GM18907 (cell line): ENCODE measurements at regions not wholly inside any gene's neighbourhood (a gene's known extent, or its start where the extent isn't known, plus 50 kb on each side); places are given as distances from the start of the nearest gene placed in this dataset.
"Not testable (repeated sequence)": the region's sequence is repeated elsewhere in the genome, so short reads cannot be mapped to it uniquely, and the experiment has no call there.

Source experiments
- ATAC-seq: cut with Tn5 transposase; IDR thresholded peaks from one replicate; pipeline ENCODE4 v1.9.1; 2021; ENCODE audit warnings: mild to moderate bottlenecking, moderate library complexity; ENCODE audit not compliant: unreplicated experiment

DNA sequence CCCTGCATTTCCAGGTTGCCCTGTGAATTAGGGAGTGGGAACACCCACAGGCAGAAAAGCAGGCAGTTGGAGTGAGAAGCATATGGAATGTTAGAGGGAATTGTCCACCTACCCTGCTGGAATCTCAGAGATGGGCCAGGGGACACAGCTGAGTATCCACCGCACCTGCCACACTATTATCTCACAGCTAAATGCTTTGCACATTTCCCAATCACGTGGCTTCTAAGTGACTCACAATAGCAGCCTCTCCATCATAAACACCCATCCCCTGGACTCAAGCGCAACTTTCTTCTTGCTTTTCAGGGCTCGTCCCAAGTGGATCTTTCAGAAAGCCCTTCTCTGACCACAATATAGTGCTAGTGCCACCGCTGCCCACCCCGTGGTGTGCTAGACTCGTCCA lies 389.0 kb upstream of the LMCD1 start:
- no peak for ATAC-seq

DNA sequence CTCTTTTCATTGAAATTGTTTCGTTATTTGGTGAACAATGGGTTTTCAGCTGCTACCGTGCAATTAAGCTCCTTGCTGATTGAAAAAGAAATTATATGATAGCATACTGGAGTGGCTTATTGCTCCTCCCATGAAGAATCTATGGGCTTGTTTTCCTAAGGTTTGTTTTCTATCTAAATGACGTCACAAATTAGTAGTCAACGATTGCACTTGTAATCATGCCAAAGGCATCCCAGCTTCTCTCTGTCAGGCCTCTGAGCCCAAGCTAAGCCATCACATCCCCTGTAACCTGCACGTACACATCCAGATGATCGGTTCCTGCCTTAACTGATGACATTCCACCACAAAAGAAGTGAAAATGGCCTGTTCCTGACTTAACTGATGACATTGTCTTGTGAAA lies 388.0 kb upstream of the LMCD1 start:
- ATAC-seq: no peak

DNA sequence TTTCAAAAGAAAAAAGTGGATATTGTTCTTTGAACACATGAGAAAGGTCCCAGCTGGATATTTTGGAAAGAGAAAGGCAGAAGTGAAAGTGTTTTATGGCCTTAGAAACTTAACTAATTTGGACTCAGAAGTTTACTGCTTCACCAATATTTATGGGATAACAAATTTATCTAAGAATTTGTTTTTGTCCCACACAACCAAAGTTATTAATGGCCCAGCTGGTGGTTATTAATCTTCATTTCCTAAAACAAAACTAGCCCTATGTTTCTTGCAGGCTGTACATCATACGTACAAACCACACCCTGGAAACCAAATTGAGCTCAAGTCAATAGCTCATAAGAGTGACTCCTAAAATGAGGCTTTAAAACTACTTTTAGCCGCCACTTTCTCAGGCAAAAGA lies 372.9 kb upstream of the LMCD1 start:
- no peak for ATAC-seq

DNA sequence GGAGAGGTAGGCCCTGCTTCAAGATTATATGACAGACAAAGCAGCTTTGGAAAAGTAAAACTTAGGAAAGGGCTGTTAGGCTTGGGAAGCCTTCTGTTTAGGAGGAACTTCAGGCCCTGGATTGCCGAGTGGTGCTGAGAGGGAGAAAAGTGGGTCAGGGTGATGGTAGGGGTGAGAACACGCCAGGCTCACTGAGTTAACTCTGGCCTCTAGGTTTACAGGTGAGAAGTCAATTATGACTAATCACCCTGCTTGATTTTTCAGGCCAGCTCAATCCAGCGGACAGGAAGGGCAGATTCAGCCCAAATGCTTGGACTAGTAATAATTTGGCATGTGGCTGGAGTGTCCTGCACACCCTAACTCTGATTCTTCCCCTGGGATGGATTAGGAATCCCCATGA lies 365.1 kb upstream of the LMCD1 start:
- no peak for ATAC-seq

DNA sequence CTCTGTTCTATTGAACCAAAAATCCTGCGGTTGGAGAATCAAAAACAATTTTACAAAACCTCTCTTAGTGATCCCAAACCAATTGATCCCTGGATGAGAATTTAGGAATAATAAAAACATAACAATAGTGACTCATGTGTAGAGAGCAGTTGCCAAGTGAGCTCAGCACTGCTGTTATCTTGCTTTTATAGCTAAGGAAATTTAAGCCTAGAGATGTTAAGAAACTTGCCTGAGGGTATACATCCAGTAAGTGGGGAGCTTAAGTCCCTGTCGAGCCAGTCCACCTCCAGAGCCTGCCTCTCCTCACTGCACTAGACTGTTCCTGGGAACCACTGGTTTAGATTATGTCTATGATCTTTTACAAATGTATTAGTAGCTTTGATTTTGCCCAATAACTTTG lies 358.4 kb upstream of the LMCD1 start:
- no peak for ATAC-seq

DNA sequence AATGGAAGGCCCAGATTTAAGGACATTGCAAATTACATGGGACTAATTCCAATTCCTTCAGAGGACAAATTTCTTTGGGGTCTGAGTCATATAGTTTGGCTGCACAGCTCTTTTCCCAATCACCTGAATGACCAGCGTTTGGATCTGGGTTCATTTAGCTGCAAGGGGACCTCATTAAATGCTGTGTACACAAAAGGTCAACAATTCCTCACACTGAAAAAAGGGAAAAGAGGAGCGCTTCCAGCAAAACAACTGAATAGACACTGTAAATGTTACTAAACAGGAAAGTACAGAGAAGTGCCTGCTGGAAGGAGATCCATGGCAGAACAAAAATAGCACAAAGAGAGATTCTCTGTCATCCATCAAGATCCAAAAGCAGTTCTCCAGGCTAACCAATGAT lies 356.0 kb upstream of the LMCD1 start:
- ATAC-seq: no peak

DNA sequence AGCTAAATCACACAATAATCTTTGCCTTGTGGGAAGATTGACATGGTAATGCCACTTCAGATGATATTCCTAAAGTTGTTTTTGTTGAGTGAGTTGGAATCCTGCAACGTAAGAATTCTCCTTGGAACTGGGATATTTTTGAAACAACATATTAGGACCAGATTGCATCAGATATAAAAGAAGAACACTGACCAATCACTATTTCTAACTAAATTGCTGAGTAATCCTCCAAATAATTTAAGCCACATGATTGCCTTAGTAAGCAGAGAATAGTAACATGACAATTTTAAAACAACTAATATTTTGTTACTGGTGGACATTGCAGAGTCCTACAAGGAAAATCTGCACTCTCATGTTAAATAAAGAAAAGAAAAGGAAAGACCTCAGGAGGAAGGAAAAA lies 353.9 kb upstream of the LMCD1 start:
- ATAC-seq: no peak

DNA sequence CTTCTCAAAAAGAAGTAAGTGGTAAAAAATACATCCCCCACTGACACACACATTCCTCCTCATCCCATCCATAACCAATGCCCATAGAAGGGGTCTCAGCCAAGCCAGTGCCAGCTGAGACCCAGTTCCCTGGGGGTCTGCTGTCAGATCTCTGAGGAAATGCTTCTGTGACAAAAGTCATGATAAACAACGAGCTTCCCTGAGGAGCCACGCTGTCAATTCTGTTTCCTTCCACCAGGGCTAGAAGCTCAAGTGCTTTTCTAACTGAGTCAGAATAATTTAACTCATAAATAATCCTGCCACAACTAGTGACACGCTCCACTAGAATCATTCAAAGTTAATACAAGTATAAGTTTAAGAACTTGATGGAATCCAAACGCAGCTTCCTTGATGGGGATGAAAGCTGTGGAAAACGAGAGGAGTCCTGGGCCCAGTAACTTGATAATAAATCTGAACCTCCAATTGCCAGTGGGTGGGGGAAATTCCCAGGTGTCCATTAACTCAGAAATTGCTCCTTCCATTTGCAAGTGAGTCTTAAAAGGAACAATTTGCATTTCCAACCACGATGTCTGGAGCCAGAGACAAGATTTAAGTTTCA lies 348.7 kb upstream of the LMCD1 start:
- ATAC-seq: no peak

DNA sequence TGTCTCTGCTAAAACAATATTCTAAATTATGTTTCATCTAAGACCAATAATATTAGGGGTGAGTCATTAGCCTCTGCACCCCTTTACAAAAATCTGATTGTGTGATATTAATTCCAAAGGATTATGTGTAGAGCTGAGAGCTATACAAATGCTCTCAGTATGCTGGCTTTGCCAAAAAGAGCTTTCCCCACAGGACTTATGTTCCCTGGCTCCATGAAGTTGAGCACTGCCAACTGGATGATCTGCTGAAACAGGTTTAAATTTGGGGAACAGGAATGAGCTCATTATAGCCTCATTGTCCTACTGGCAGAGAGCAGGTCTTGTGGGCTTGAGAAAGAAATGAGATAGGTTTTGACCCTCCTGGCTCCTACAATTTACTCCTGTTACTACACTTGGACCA lies 347.8 kb upstream of the LMCD1 start:
- ATAC-seq: no peak

DNA sequence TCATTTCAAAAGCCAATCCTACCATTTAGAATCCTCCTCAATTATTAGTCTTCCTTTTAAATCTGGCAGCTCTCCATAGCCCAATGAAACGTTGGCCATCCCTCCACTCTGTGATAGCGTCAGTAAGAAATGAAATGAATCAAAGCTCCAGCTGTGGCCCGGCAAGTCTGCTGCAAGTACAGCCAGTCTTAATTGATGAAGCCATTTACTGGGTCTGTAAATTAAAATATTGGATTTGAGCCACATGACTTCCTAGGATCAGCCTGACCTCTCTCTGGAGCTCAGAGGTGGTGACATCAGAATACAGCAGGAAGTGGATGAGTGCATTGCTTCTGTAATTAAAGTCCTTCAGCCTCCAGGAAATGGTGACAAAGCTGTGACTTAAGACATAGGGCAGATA lies 347.0 kb upstream of the LMCD1 start:
- no peak for ATAC-seq

DNA sequence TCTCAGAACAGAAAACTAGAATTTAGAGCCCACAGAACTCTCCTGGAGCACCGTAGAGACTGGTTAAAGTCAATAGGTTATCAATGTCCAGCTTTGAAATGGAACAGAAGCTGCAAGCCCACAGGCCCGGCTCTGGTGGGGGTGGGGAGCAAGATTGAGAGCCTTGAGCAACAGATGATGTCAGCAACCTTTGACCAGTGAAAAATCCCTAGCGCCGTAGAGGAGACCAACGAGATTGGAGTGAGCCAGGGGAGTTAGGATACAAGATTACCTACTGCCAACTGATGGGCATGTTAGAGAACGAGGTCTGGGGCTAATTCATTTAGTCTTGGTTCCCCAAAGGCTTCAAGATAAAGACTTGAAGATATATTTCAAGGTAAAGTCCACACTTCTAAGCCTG lies 345.5 kb upstream of the LMCD1 start:
- no peak for ATAC-seq

DNA sequence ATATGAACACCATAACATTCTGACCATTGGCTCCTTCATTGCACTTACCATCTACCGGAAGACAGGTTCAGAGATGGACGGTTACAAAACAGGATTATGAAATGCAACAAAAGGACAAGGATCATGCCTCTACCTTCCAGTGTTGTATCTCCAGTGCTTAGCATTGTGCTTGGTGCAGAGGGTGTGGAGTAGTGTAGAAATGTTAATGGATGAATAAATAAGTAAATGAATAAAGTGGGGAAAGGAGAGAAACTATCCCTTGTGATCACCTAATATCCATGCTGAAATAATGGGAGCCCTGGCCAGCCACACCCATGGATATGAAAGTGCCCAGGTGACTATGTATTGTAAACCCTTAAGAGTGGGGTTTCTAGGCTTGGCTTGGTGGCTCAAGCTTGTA lies 344.8 kb upstream of the LMCD1 start:
- ATAC-seq: no peak

DNA sequence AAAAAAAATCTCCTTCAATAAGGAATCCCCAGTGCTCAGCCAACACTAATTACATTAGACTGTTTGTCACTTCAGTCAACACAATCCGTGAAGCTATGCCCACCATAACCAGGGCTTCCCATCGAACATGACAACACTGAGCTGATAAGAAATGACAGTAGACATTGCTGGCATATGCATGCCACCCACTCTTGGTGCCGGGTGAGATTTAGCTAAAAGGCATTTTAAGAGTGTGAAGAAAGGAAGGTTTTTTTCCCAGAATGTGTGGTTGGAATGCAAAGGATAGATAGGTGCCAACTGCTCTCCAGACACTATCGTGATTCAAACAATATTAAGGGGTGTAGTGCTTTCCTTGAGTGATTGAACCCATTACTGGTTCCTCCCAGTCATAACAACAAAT lies 344.0 kb upstream of the LMCD1 start:
- ATAC-seq: no peak

DNA sequence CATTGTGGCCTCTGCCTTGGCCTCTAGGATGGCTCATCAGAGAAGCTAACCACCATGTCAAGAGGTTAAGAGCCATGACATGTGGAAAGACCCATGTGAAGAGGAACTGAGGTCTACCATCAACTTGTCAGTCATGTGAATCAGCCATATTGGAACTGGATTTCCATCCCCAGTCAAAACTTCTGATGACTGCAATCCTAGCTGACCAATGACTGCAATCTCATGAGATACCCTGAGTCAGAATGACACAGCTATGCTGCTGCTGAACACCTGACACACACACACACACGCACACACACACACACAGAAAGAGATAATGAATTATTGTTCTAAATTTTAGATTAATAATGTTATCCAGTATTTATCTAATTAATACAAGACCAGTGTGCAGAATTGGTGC lies 337.5 kb upstream of the LMCD1 start:
- ATAC-seq: no peak

DNA sequence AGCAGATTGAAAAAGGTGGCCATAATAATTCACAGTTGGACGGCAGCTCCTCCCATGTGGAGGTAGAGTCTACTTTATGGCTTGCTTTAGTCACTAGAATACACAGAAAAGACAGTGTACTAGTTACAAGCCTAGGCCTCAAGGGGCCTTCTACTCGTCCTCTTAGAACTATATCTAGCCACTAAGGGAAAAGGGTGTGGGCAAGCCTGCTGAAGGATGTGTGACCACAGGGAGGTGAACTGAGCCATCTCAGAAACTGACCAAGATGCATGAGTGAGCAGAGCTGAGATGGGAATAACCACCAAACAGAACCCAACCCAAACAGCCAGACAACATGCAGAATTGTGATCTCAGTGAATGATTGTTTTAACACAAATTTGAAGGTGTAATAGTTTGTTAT lies 335.6 kb upstream of the LMCD1 start:
- ATAC-seq: no peak

DNA sequence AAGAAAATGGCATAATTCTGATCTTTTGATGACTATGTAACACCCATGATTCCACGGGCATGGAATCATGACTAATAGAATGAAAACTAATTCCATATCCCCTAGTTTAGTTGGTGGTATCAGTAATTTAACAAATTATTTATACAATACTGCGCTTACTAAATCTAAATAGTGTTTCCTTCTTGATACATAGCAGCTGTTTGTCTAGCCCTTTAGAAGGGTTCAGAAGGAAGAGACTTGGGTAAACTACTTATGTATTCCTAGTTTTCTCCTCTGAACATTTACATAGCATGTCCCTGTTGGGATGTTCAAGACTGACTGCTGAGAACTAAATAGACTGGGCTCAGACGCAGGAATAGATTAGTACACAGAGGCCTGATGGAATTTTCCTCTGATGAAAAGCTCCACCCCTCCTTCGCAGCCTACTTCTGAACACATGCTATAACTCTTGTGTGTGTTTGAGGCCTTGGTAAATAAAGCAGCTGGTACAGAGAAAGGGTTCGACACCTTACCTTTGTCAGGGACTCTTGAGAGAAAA lies 330.6 kb upstream of the LMCD1 start:
- no peak for ATAC-seq

DNA sequence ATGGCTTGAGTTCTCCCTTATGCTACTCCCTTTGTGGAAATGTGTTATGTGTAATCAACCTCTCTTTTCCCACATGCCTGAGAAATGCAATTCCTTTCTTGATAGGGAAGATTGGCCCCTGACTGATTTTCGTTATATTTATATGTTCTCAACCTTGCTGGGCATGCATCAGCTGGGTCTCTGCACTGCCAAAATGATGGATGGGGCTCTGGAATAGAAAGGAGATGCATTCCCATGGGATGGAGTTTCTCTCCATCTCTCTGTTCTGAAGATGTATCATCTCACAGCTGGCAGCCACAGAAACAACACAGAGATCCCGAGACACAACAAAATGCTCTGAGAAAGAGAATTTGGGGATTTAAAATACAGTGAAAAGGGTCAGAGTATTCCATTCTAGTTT lies 327.7 kb upstream of the LMCD1 start:
- ATAC-seq: no peak

DNA sequence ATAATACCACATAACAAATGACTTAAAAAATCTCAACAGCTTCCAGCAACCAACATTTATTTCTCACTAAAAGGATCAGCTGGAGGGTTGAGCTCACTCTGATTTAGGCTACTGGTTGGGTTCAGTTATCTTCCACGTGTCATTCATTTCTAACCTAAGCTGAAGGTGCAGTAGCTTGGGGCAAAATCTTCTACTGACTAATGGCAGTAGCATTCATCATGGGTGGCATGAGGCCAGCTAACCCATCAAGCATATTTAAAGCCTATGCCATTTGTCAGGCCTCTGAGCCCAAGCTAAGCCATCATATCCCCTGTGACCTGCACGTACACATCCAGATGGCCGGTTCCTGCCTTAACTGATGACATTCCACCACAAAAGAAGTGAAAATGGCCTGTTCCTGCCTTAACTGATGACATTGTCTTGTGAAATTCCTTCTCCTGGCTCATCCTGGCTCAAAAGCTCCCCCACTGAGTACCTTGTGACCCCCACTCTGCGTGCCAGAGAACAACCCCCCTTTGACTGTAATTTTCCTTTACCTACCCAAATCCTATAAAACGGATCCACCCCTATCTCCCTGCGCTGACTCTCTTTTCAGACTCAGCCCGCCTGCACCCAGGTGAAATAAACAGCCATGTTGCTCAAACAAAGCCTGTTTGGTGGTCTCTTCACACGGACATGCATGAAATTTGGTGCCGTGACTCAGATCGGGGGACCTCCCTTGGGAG lies 324.7 kb upstream of the LMCD1 start:
- ATAC-seq: not testable (repeated sequence)

DNA sequence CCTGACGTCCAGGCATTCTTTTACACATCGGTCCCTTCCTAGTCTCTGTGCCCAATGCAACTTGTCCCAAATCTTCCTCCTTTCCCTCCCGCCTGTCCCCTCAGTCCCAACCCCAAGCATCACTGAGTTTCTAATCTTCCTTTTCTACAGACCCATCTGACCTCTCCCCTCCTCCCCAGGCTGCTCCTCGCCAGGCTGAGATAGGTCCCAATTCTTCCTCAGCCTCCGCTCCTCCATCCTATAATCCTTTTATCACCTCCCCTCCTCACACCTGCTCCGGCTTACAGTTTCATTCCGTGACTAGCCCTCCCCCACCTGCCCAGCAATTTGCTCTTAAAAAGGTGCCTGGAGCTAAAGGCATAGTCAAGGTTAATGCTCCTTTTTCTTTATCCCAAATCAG lies 323.1 kb upstream of the LMCD1 start:
- not testable (repeated sequence) for ATAC-seq

DNA sequence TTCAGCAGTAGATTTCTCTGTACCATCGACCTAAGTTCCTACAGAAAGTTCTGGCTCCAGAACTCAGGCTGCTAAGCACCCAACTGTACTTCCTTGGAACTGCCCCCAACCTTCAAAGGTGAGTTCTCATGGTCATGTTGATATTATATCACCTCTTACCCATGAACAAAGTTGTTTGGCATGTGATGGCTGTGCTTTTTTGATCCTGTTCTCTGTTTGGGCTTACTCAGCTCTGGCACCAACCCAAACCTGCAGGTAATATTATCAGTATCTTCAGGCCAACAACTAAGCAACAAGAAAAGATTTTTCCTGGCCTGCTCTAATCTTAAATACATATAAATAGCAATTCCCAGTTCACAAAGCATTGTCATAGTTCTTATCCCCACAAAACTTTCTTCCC lies 318.7 kb upstream of the LMCD1 start:
- no peak for ATAC-seq

DNA sequence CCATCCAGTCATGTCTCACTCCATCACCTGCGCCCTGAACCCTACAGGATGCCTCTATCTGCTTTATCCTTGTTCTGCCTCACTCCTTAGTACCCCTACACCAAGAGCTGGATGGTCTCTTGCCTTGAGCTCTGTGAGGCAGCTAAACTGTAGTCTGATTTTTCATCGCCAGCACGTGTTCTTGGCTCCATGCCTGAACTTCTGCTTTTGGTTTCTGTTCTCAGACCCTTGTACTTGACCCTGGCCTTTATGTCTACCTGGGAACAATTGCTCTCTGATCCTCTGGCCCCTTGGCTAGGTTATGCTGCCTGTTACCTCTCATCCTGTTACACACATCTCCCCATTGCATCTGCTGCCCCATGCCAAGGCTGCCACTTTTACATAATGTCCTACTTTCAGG lies 318.0 kb upstream of the LMCD1 start:
- peak; percentile 93 for ATAC-seq

DNA sequence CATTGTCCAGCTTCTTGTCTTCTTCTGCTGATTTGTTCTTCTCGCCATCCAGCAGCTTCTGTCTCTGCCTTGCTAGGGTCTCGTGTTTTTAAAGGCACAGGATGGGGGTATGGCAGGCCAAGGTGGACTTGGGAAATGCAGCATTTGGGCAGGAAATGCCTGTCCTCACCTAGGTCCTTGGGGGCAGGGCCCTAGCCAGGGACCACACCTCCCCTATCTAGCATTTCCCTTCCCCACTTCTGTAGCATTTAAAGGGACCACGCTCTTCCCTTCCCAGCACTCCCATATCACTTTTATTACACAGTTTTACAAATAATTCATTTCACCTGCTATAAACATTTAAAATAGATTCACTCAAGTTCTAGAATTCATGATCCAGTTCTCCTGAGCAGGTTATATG lies 315.4 kb upstream of the LMCD1 start:
- no peak for ATAC-seq

DNA sequence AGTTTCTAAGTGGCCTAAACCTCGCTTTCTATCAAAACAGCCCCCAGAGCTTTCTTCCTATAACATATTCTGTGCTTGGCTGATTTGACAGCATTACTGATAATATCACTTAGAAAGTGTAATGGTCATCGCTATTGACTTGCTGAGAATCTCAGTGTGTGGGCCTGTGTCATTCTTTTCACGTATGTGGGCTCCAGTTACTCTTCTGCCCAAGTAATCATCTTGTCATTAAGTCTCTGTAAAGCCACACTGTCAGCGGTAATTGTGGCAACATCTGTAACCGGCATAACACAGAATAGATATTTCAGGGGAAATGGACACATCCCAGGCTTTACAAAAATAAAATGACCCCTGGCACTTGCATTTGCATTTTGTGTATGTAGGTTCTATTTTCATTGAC lies 313.6 kb upstream of the LMCD1 start:
- ATAC-seq: no peak
